Left ventricle myocardium superior (tissue), 1 donor: ENCODE measurements at regions not wholly inside any gene's neighbourhood (a gene's known extent, or its start where the extent isn't known, plus 50 kb on each side); places are given as distances from the start of the nearest gene placed in this dataset.

Source experiments
- ATAC-seq: fragments of 200-7000 bp; cut with Tn5 transposase; one replicate; pipeline ENCODE4 v1.9.1; 2020; ENCODE audit warnings: mild to moderate bottlenecking, moderate library complexity
- DNase-seq: peaks from one replicate; pipeline ENCODE4 v3.0.0-alpha.2; 2020
- intact Hi-C: fragments of 100-400 bp; cut with micrococcal nuclease; formaldehyde crosslinking; loops from one replicate; pipeline ENCODE4 v1.11.0; 2022
- donor health status: DM: no; HTN: yes; CAD: no; lungs with severe emphysema.

GRCh38 chr4:8775751-8776355 lies 95.8 kb downstream of the HMX1 start:
- DNase-seq, result peak; percentile 18
- ATAC-seq, result no peak
- intact Hi-C loops, result no loop called here

- intact Hi-C loops, result no loop called here
- ATAC-seq, result no peak
- DNase-seq, result no peak
These were observed 96.5 kb downstream of the HMX1 start for GRCh38 chr4:8775121-8775520.

GRCh38 chr4:8774071-8774470 lies 97.6 kb downstream of the HMX1 start:
- intact Hi-C loops, result no loop called here
- ATAC-seq (no peak), DNase-seq (peak; percentile 8)

- DNase-seq, result peak; percentile 16
- no peak for ATAC-seq
- intact Hi-C loops, result no loop called here
These were observed 98.3 kb downstream of the HMX1 start for GRCh38 chr4:8773124-8773931.

- ATAC-seq (no peak), DNase-seq (peak; percentile 7)
- intact Hi-C loops, result no loop called here
These were observed 99.0 kb downstream of the HMX1 start for GRCh38 chr4:8772499-8773123.

- ATAC-seq, result no peak
- intact Hi-C loops, result no loop called here
- peak; percentile 11 for DNase-seq
These were observed 100.0 kb downstream of the HMX1 start for GRCh38 chr4:8771666-8772065.

- peak; percentile 18 for DNase-seq
- no peak for ATAC-seq
- intact Hi-C loops, result no loop called here
These were observed 100.4 kb downstream of the HMX1 start for GRCh38 chr4:8771258-8771590.

GRCh38 chr4:8770518-8771257 lies 101.0 kb downstream of the HMX1 start:
- ATAC-seq (no peak), DNase-seq (peak; percentile 7)
- intact Hi-C loops, result no loop called here

- intact Hi-C loops, result no loop called here
- DNase-seq (peak; percentile 7), ATAC-seq (no peak)
These were observed 101.8 kb downstream of the HMX1 start for GRCh38 chr4:8769645-8770517.

- ATAC-seq (no peak), DNase-seq (peak; percentile 8)
- intact Hi-C loops, result no loop called here
These were observed 103.2 kb downstream of the HMX1 start for GRCh38 chr4:8768357-8768999.

GRCh38 chr4:8766610-8767009 lies 105.0 kb downstream of the HMX1 start:
- ATAC-seq (no peak), DNase-seq (peak; percentile 16)
- intact Hi-C loops, result no loop called here

GRCh38 chr4:8765631-8766590 lies 105.7 kb downstream of the HMX1 start:
- ATAC-seq (no peak), DNase-seq (peak; percentile 18)
- intact Hi-C loops, result no loop called here

GRCh38 chr4:8765084-8765483 lies 106.6 kb downstream of the HMX1 start:
- ATAC-seq, result no peak
- intact Hi-C loops, result no loop called here
- peak; percentile 13 for DNase-seq

- intact Hi-C loops, result no loop called here
- DNase-seq (peak; percentile 12), ATAC-seq (no peak)
These were observed 107.4 kb downstream of the HMX1 start for GRCh38 chr4:8763966-8764901.

GRCh38 chr4:8762951-8763735 lies 108.5 kb downstream of the HMX1 start:
- DNase-seq (peak; percentile 11), ATAC-seq (no peak)
- intact Hi-C loops, result no loop called here

GRCh38 chr4:8762356-8762755 lies 109.3 kb downstream of the HMX1 start:
- intact Hi-C loops, result no loop called here
- peak; percentile 21 for DNase-seq
- ATAC-seq, result no peak
